Panc1 (cell line): ENCODE measurements at regions not wholly inside any gene's neighbourhood (a gene's known extent, or its start where the extent isn't known, plus 50 kb on each side); places are given as distances from the start of the nearest gene placed in this dataset.

ENCODE experiments used
- CTCF ChIP-seq: fragments of 450-650 bp; IDR thresholded peaks from 2 replicates; pipeline ENCODE4 v1.5.1; 2017; ENCODE audit warnings: mild to moderate bottlenecking
- POLR2AphosphoS5 ChIP-seq: IDR thresholded peaks from 2 replicates; pipeline ENCODE4 v1.6.1; 2012; ENCODE audit warnings: mild to moderate bottlenecking, low read depth, low read length, moderate library complexity
- SIN3A ChIP-seq: IDR thresholded peaks from 2 replicates; pipeline ENCODE4 v1.6.1; 2012; ENCODE audit warnings: low read depth, mild to moderate bottlenecking, low read length, moderate library complexity, borderline replicate concordance; ENCODE audit not compliant: insufficient read depth
- TCF7L2 ChIP-seq: IDR thresholded peaks from 2 replicates; pipeline ENCODE4 v1.6.1; 2011; ENCODE audit warnings: mild to moderate bottlenecking, low read depth, low read length, inconsistent platforms
- TF ChIP-seq, protein P1 (sequence below), 2 experiments: IDR thresholded peaks; 2 replicates each; pipeline ENCODE4 v1.6.1; 2011 to 2012; ENCODE audit warnings: low read depth in 2 of 2, control low read depth in 1 of 2, low read length in 1 of 2, mild to moderate bottlenecking in 1 of 2, moderate library complexity in 1 of 2; ENCODE audit not compliant: insufficient read depth in 1 of 2

- no peak for TF ChIP-seq CTCF
- TF ChIP-seq POLR2AphosphoS5, result no peak
- TF ChIP-seq, protein P1, sequence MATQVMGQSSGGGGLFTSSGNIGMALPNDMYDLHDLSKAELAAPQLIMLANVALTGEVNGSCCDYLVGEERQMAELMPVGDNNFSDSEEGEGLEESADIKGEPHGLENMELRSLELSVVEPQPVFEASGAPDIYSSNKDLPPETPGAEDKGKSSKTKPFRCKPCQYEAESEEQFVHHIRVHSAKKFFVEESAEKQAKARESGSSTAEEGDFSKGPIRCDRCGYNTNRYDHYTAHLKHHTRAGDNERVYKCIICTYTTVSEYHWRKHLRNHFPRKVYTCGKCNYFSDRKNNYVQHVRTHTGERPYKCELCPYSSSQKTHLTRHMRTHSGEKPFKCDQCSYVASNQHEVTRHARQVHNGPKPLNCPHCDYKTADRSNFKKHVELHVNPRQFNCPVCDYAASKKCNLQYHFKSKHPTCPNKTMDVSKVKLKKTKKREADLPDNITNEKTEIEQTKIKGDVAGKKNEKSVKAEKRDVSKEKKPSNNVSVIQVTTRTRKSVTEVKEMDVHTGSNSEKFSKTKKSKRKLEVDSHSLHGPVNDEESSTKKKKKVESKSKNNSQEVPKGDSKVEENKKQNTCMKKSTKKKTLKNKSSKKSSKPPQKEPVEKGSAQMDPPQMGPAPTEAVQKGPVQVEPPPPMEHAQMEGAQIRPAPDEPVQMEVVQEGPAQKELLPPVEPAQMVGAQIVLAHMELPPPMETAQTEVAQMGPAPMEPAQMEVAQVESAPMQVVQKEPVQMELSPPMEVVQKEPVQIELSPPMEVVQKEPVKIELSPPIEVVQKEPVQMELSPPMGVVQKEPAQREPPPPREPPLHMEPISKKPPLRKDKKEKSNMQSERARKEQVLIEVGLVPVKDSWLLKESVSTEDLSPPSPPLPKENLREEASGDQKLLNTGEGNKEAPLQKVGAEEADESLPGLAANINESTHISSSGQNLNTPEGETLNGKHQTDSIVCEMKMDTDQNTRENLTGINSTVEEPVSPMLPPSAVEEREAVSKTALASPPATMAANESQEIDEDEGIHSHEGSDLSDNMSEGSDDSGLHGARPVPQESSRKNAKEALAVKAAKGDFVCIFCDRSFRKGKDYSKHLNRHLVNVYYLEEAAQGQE (IDR thresholded peaks at IDR 0.05; ENCODE audit: insufficient read depth in 1 of 2, low read depth in 2 of 2, low read length in 1 of 2), result no peak
- TF ChIP-seq SIN3A, result no peak
- TF ChIP-seq TCF7L2, result no peak
Observed at GRCh38 chr5:14061106-14061505, 82.0 kb upstream of the TRIO start.
